ENCODE measurements at regions not wholly inside any gene's neighbourhood (a gene's known extent, or its start where the extent isn't known, plus 50 kb on each side); places are given as distances from the start of the nearest gene placed in this dataset.

GRCh38 chr14:100654814-100655740 lies 67.9 kb upstream of the BEGAIN start:
- peak overlapping the region; percentile 28 to 44; a peak in 2 of 4 replicates for H3K4me3 ChIP-seq (replicated peaks in 1 of 2; ENCODE audit: low read depth in 1 of 2, low read length in 2 of 2)

More at GRCh38 chr14:100654814-100655740, 67.9 kb upstream of the BEGAIN start:
- Histone ChIP-seq H3K79me2 (ENCODE audit: insufficient read depth, low read length) (no peaks in the 10 kb centered on the region), H3K27me3 (ENCODE audit: insufficient read depth, low read length) (no peaks in the 10 kb centered on the region), H3K9ac (ENCODE audit: low read length) (peak overlapping the region; percentile 40; the same call in 1 of the 2 replicates), H3K4me2 (ENCODE audit: low read length) (peak overlapping the region; percentile 71), H3K9me2 (ENCODE audit: insufficient read depth) (no peaks in the 10 kb centered on the region), H3K9me3 (ENCODE audit: control insufficient read depth in 1 of 2, insufficient read depth in 1 of 2, low read depth in 1 of 2, low read length in 2 of 2) (no peaks in the 10 kb centered on the region), H3K36me3 (ENCODE audit: control insufficient read depth in 1 of 2, insufficient read depth in 2 of 2, low read length in 2 of 2) (no peaks in the 10 kb centered on the region), H3K4me1 (ENCODE audit: control insufficient read depth in 1 of 2, insufficient read depth in 2 of 2, low read length in 2 of 2) (peaks cover 4 to 39% of the 10 kb centered on the region in 2 experiments; a peak in 3 of 4 replicates), H4K20me1 (ENCODE audit: insufficient read depth) (no peaks in the 10 kb centered on the region), H3K27ac (ENCODE audit: low read depth, low read length) (no peak overlapping the region), H2AFZ (ENCODE audit: low read depth, low read length, poor library complexity, severe bottlenecking) (peak overlapping the region; percentile 68)
- peak; percentile 89 for ATAC-seq
- TF ChIP-seq ZFX (IDR thresholded peaks at IDR 0.05) = peak; percentile 44; the same call in 1 of the 2 replicates
- no peak for TF ChIP-seq TCF7L2 (IDR thresholded peaks at IDR 0.05; ENCODE audit: borderline replicate concordance, extremely low read depth, insufficient read depth, insufficient read length)
- TF ChIP-seq ZNF274 (IDR thresholded peaks at IDR 0.05; ENCODE audit: low read depth, low read length) = no peak
- peak in 2 of 3 experiments; percentile 69 to 93; a peak in 4 of 6 replicates for TF ChIP-seq CTCF (IDR thresholded peaks at IDR 0.05 in 2 of 3, conservative IDR thresholded peaks at IDR 0.05 in 1 of 3; ENCODE audit: borderline replicate concordance in 1 of 3, insufficient read depth in 1 of 3, low read depth in 2 of 3, low read length in 2 of 3)
- DNase-seq (ENCODE audit: low read depth, low spot score) = no peak
- ChIA-PET CTCF (interaction anchor here (1.4 to 7.3 kb wide), 6 partner anchors 9 to 271 kb away, joined by 3 to 100 read pairs (median 14); no protein-coding TSS in a partner anchor), RAD21 (ENCODE audit: low non-redundant PET in 1 of 2, low total read pairs in 2 of 2, uncharacterized antibody in 2 of 2, unreplicated experiment in 2 of 2) (interaction anchor here in 1 of 2 experiments (2.1 kb wide), 1 partner anchor 216 kb away, joined by 11 read pairs; no protein-coding TSS in a partner anchor), POLR2A (no interaction called here)
- no TSS peak for BruUV-seq (replicated peaks)
- intact Hi-C loops (cut with micrococcal nuclease) = loop anchor here (1.0 to 10.0 kb wide), 4 partner anchors 214 to 1010 kb away; no protein-coding TSS in a partner anchor

Data from HCT116 (cell line).